CD14-positive monocyte (primary cell): ENCODE measurements at regions not wholly inside any gene's neighbourhood (a gene's known extent, or its start where the extent isn't known, plus 50 kb on each side); places are given as distances from the start of the nearest gene placed in this dataset.

Experiments
- DNase-seq, 3 donors: peaks; one replicate each; pipeline ENCODE4 v3.0.0-alpha.2; 2011 to 2022
- H2AFZ ChIP-seq: 2 replicates; pipeline ENCODE4 v1.6.0; 2012; ENCODE audit warnings: mild to moderate bottlenecking, low read depth, low read length, inconsistent platforms; ENCODE audit not compliant: insufficient read depth, poor library complexity, severe bottlenecking
- H3K27ac ChIP-seq, 2 donors: 1 replicate in 1 of 2; 2 replicates in 1 of 2; pipeline ENCODE4 v1.5.1; 2012 to 2013; ENCODE audit warnings: low read length in 2 of 2, control low read depth in 1 of 2, inconsistent platforms in 1 of 2, low read depth in 1 of 2, mild to moderate bottlenecking in 1 of 2
- H3K27me3 ChIP-seq, 2 donors: one replicate each; pipeline versions ENCODE4 v1.6.0 to v1.6.1; 2011 to 2013; ENCODE audit warnings: low read length in 2 of 2; ENCODE audit not compliant: control insufficient read depth in 2 of 2, insufficient read depth in 2 of 2
- H3K36me3 ChIP-seq, 2 donors: replicated peaks in 1 of 2; 1 replicate in 1 of 2; 2 replicates in 1 of 2; pipeline versions ENCODE4 v1.5.1 to v1.6.1; 2012 to 2013; ENCODE audit warnings: low read length in 2 of 2, control low read depth in 1 of 2, inconsistent platforms in 1 of 2, mild to moderate bottlenecking in 1 of 2; ENCODE audit not compliant: insufficient read depth in 2 of 2, control insufficient read depth in 1 of 2
- H3K4me1 ChIP-seq, 2 donors: 1 replicate in 1 of 2; 2 replicates in 1 of 2; pipeline versions ENCODE4 v1.5.1 to v1.6.1; 2012 to 2013; ENCODE audit warnings: low read length in 2 of 2, control low read depth in 1 of 2, inconsistent platforms in 1 of 2, mild to moderate bottlenecking in 1 of 2, moderate library complexity in 1 of 2; ENCODE audit not compliant: insufficient read depth in 2 of 2, control insufficient read depth in 1 of 2
- H3K4me2 ChIP-seq: replicated peaks from 2 replicates; pipeline ENCODE3; 2012; ENCODE audit warnings: low read length, moderate library complexity, mild to moderate bottlenecking; ENCODE audit not compliant: poor library complexity, severe bottlenecking; ENCODE audit errors: extremely low read depth
- H3K4me3 ChIP-seq, 3 experiments: fragments of 200-600 bp in 1 of 3; sonication (generic) in 1 of 3; replicated peaks in 1 of 3; 1 replicate in 2 of 3; 2 replicates in 1 of 3; pipeline ENCODE4 v1.5.1; 2011 to 2013; ENCODE audit warnings: low read length in 3 of 3, mild to moderate bottlenecking in 3 of 3, control low read depth in 2 of 3, low read depth in 2 of 3, inconsistent platforms in 1 of 3, moderate library complexity in 1 of 3
- H3K79me2 ChIP-seq: 2 replicates; pipeline ENCODE4 v1.6.0; 2012; ENCODE audit warnings: mild to moderate bottlenecking, control low read depth, inconsistent platforms, low read length, moderate library complexity; ENCODE audit not compliant: insufficient read depth
- H3K9ac ChIP-seq: 2 replicates; pipeline ENCODE4 v1.6.0; 2017; ENCODE audit warnings: low read length, mild to moderate bottlenecking; ENCODE audit not compliant: insufficient read depth, poor library complexity, severe bottlenecking
- H3K9me3 ChIP-seq, 2 donors: replicated peaks in 1 of 2; 1 replicate in 1 of 2; 2 replicates in 1 of 2; pipeline versions ENCODE4 v1.5.1 to v1.6.1; 2012 to 2013; ENCODE audit warnings: low read length in 2 of 2, control low read depth in 1 of 2; ENCODE audit not compliant: control insufficient read depth in 1 of 2, insufficient read depth in 1 of 2
- H4K20me1 ChIP-seq: 2 replicates; pipeline ENCODE4 v1.6.0; 2012; ENCODE audit warnings: mild to moderate bottlenecking, low read length, control low read depth, moderate library complexity; ENCODE audit not compliant: insufficient read depth
- H3K27ac Mint-ChIP-seq, 7 donors: one replicate each; pipeline ENCODE4 v1.8.0; 2020; ENCODE audit warnings: mild to moderate bottlenecking in 7 of 7, mixed read lengths in 7 of 7, moderate library complexity in 6 of 7, inconsistent platforms in 2 of 7
- H3K27me3 Mint-ChIP-seq, 3 donors: one replicate each; pipeline ENCODE4 v1.8.0; 2021 to 2022; ENCODE audit warnings: low read depth in 3 of 3, mild to moderate bottlenecking in 3 of 3, mixed read lengths in 3 of 3, moderate library complexity in 3 of 3, inconsistent platforms in 1 of 3
- H3K36me3 Mint-ChIP-seq, 2 donors: one replicate each; pipeline ENCODE4 v1.8.0; 2020; ENCODE audit warnings: mixed read lengths in 2 of 2, inconsistent platforms in 1 of 2, mild to moderate bottlenecking in 1 of 2
- H3K4me1 Mint-ChIP-seq: one replicate; pipeline ENCODE4 v1.8.0; 2020; ENCODE audit warnings: mild to moderate bottlenecking, mixed read lengths
- H3K4me3 Mint-ChIP-seq, 2 donors: one replicate each; pipeline ENCODE4 v1.8.0; 2020; ENCODE audit warnings: mild to moderate bottlenecking in 2 of 2, mixed read lengths in 2 of 2, moderate library complexity in 1 of 2
- H3K9me3 Mint-ChIP-seq, 7 donors: one replicate each; pipeline ENCODE4 v1.8.0; 2020 to 2022; ENCODE audit warnings: mixed read lengths in 7 of 7, mild to moderate bottlenecking in 6 of 7, moderate library complexity in 6 of 7, inconsistent platforms in 2 of 7
- WGBS: methylation state at CpG from one replicate; pipeline ENCODE4 v1.1.5; 2013; ENCODE audit warnings: missing lambda C conversion rate; ENCODE audit not compliant: insufficient coverage; 5-methylcytosine and 5-hydroxymethylcytosine counted together
- intact Hi-C, 2 donors: fragments of 100-400 bp; cut with micrococcal nuclease; formaldehyde crosslinking; loops; one replicate each; pipeline versions ENCODE4 v1.15.0 to v1.15.1; 2023
- TF ChIP-seq, protein P1 (sequence below): fragments of 200-600 bp; IDR thresholded peaks from one replicate; pipeline ENCODE4 v1.8.0; 2022; ENCODE audit warnings: antibody characterized with exemption, mild to moderate bottlenecking

- Histone ChIP-seq H3K9me3 (peaks cover 0 to 6% of the 10 kb centered on the region in 2 donors), H4K20me1 (no peaks in the 10 kb centered on the region), H3K36me3 (no peaks in the 10 kb centered on the region), H3K79me2 (no peaks in the 10 kb centered on the region), H3K4me3 (no peak overlapping the region), H2AFZ (no peak overlapping the region), H3K9ac (no peak overlapping the region), H3K4me2 (no peak overlapping the region), H3K4me1 (no peaks in the 10 kb centered on the region), H3K27me3 (no peaks in the 10 kb centered on the region), H3K27ac (no peak overlapping the region)
- Mint-ChIP-seq H3K9me3 (peaks cover 0 to 9% (median 5%) of the 10 kb centered on the region in 7 donors), H3K4me3 (no peak overlapping the region), H3K4me1 (no peaks in the 10 kb centered on the region), H3K36me3 (no peaks in the 10 kb centered on the region), H3K27me3 (peaks cover 0 to 6% (median 3%) of the 10 kb centered on the region in 3 donors), H3K27ac (no peak overlapping the region)
- WGBS: 78% methylated on average over 5 of the region's 11 CpGs
- no peak for DNase-seq
- intact Hi-C loops: no loop called here
- TF ChIP-seq, protein P1, sequence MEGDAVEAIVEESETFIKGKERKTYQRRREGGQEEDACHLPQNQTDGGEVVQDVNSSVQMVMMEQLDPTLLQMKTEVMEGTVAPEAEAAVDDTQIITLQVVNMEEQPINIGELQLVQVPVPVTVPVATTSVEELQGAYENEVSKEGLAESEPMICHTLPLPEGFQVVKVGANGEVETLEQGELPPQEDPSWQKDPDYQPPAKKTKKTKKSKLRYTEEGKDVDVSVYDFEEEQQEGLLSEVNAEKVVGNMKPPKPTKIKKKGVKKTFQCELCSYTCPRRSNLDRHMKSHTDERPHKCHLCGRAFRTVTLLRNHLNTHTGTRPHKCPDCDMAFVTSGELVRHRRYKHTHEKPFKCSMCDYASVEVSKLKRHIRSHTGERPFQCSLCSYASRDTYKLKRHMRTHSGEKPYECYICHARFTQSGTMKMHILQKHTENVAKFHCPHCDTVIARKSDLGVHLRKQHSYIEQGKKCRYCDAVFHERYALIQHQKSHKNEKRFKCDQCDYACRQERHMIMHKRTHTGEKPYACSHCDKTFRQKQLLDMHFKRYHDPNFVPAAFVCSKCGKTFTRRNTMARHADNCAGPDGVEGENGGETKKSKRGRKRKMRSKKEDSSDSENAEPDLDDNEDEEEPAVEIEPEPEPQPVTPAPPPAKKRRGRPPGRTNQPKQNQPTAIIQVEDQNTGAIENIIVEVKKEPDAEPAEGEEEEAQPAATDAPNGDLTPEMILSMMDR: no peak
Observed at GRCh38 chr22:48953103-48953720, 874.5 kb downstream of the BRD1 start.

DNA sequence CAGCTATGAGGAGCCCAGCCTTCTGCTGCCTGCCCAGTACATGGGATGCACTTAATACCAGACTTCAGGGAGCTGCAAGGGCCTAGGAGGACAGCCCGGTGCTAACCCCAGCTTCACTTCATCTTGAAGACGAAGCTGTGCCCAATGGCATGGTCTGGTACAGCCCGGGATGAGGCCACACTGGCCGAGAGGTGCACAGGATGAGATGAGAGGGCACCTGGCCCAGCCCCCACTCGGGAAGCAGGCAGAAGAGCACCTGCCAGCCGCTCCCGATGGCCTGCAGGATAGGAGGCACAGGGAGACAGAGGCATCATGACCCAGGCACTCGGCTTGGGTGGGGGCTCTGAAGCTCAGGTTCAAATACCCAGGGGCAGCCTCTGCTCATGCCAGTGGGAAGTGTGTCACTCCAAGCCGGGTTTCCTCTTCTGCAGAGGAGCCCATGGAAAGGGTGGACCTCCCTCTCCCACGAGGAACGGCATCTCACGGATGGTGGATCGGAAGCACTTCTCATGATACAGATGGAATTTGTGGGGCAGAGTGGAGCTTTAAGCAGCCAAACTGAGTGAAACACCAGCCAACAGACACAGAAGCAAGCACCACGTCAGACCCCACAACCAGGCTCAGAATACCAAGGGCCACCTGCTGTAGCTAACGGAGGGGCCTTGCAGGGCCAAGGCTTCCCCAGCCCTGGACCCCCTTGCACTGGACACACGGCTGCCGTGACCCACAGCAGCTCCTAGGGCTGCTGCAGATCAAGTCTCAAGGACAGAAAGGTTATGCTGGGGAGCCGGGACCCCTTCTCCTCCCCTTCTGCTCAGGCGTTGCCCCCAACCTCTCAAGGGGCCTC is 875.2 kb downstream of the BRD1 start:
- TF ChIP-seq, protein P1: no peak
- intact Hi-C loops: no loop called here
- H3K27me3 Mint-ChIP-seq: peaks cover 0 to 6% (median 3%) of the 10 kb centered on the region in 3 donors
- Histone ChIP-seq H3K4me2 (no peak overlapping the region), H3K27ac (no peak overlapping the region), H3K4me3 (no peak overlapping the region), H3K36me3 (no peaks in the 10 kb centered on the region), H3K27me3 (no peaks in the 10 kb centered on the region), H3K9me3 (peaks cover 0 to 6% of the 10 kb centered on the region in 2 donors), H3K9ac (no peak overlapping the region), H3K79me2 (no peaks in the 10 kb centered on the region), H3K4me1 (no peaks in the 10 kb centered on the region), H4K20me1 (no peaks in the 10 kb centered on the region), H2AFZ (no peak overlapping the region)
- DNase-seq: no peak
- no peak overlapping the region for H3K27ac Mint-ChIP-seq
- H3K4me3 Mint-ChIP-seq: no peak overlapping the region
- H3K4me1 Mint-ChIP-seq: no peaks in the 10 kb centered on the region
- H3K9me3 Mint-ChIP-seq: peaks cover 0 to 9% (median 5%) of the 10 kb centered on the region in 7 donors
- WGBS: 82% methylated on average over 12 of the region's 19 CpGs
- H3K36me3 Mint-ChIP-seq: no peaks in the 10 kb centered on the region
